ENCODE measurements at regions not wholly inside any gene's neighbourhood (a gene's known extent, or its start where the extent isn't known, plus 50 kb on each side); places are given as distances from the start of the nearest gene placed in this dataset.
A peak's percentile ranks its signal among the peaks of the same experiment; 100 is the strongest.
"Not testable (repeated sequence)": the region's sequence is repeated elsewhere in the genome, so short reads cannot be mapped to it uniquely, and the experiment has no call there.

DNA sequence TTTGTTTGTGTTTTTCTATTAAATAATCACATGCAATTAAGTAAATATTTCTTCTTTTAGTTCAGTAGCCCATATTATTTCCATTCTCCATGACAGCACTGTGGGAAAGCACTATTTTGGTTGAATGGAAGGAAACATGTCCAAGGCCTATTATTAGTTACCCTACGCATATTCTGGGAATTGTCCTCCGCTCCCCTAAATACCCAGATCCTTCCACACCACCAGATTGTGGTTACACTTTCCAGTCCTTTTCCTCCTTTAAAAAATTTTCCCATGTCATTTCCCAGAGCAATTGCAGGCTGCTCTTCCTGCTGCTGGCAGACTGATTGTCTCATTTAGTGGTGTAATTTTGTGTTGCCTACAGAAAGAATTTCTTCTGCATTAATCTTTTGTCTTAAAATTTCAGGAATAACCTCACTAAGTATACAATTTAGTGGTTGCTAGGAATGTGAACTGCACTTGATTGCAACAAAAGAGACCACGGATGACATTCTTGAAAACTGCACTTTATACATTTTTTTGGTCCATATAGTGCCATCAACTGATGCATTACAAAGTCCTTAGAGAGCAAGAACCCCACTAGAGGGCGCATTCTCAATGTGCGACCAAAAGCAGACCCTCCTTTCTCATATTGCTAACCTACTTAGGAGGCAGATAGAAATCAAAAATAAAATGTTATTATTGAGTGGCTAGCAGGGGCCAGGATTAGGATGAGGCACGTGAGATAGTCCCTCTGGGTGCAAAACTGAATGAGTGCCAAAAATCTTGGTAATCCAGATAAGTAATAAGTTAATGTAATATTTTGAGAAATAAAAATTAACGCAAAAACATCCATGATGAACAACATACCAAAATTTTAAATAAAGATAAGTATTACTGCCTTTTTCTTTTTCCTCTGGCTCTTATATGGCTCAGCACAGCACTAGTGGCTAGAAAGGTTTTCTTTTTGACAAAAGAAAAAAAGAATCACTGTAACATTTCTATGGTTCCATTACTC, 98.8 kb upstream of the IQCM start:
- Histone ChIP-seq H3K4me1 (no peaks in the 10 kb centered on the region), H3K27me3 (no peaks in the 10 kb centered on the region), H3K4me3 (no peak overlapping the region), H3K27ac (no peak overlapping the region), H3K36me3 (no peaks in the 10 kb centered on the region), H3K9me3 (no peaks in the 10 kb centered on the region)
- peak; percentile 41 for ATAC-seq
- intact Hi-C loops (cut with DNase I): no loop called here
- no peak for DNase-seq
- TF ChIP-seq, protein P1, sequence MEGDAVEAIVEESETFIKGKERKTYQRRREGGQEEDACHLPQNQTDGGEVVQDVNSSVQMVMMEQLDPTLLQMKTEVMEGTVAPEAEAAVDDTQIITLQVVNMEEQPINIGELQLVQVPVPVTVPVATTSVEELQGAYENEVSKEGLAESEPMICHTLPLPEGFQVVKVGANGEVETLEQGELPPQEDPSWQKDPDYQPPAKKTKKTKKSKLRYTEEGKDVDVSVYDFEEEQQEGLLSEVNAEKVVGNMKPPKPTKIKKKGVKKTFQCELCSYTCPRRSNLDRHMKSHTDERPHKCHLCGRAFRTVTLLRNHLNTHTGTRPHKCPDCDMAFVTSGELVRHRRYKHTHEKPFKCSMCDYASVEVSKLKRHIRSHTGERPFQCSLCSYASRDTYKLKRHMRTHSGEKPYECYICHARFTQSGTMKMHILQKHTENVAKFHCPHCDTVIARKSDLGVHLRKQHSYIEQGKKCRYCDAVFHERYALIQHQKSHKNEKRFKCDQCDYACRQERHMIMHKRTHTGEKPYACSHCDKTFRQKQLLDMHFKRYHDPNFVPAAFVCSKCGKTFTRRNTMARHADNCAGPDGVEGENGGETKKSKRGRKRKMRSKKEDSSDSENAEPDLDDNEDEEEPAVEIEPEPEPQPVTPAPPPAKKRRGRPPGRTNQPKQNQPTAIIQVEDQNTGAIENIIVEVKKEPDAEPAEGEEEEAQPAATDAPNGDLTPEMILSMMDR (IDR thresholded peaks at IDR 0.05): peak; percentile 57

DNA sequence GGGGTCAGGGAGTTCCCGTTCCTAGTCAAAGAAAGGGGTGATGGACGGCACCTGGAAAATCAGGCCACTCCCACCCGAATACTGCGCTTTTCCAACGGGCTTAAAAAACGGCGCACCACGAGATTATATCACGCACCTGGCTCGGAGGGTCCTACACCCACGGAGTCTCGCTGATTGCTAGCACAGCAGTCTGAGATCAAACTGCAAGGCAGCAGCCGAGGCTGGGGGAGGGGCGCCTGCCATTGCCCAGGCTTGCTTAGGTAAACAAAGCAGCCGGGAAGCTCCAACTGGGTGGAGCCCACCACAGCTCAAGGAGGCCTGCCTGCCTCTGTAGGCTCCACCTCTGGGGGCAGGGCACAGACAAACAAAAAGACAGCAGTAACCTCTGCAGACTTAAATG, 100.1 kb upstream of the IQCM start:
- H3K36me3 ChIP-seq; DNase-seq; H3K9me3 ChIP-seq; H3K4me3 ChIP-seq; H3K4me1 ChIP-seq; H3K27me3 ChIP-seq; intact Hi-C loops (cut with DNase I); H3K27ac ChIP-seq; ATAC-seq: not testable (repeated sequence)

GRCh38 chr4:149923736-149924135, 108.1 kb upstream of the IQCM start:
- no peaks in the 10 kb centered on the region for H3K27me3 ChIP-seq
- no peaks in the 10 kb centered on the region for H3K4me1 ChIP-seq
- intact Hi-C loops (cut with DNase I): no loop called here
- no peaks in the 10 kb centered on the region for H3K9me3 ChIP-seq
- ATAC-seq: no peak
- H3K27ac ChIP-seq: no peak overlapping the region
- H3K4me3 ChIP-seq: no peak overlapping the region
- TF ChIP-seq, protein P1 (IDR thresholded peaks at IDR 0.05): no peak
- H3K36me3 ChIP-seq: no peaks in the 10 kb centered on the region
- no peak for DNase-seq

DNA sequence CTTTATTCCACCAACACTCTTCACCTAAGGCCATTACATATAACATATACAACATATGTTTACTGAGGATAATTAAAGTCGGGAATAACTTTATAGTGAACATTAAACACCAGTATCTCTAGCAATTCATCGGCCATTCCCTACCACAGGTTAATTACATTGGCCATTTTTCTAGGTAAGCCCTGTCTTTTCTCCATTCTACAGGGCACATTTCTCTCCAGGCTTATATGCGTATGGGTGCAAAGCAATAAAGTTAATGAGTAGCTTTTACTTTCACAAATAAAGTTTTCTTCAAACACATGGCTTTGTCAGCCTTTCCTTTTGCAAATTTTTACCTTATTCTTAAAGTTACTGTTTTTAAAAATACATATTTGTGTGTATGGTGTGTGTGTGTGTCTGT, 111.9 kb upstream of the IQCM start:
- Histone ChIP-seq H3K36me3 (no peaks in the 10 kb centered on the region), H3K27ac (no peak overlapping the region), H3K27me3 (no peaks in the 10 kb centered on the region), H3K4me1 (no peaks in the 10 kb centered on the region), H3K9me3 (no peaks in the 10 kb centered on the region), H3K4me3 (no peak overlapping the region)
- ATAC-seq (no peak), DNase-seq (no peak)
- TF ChIP-seq, protein P1 (IDR thresholded peaks at IDR 0.05): no peak
- intact Hi-C loops (cut with DNase I): no loop called here

DNA sequence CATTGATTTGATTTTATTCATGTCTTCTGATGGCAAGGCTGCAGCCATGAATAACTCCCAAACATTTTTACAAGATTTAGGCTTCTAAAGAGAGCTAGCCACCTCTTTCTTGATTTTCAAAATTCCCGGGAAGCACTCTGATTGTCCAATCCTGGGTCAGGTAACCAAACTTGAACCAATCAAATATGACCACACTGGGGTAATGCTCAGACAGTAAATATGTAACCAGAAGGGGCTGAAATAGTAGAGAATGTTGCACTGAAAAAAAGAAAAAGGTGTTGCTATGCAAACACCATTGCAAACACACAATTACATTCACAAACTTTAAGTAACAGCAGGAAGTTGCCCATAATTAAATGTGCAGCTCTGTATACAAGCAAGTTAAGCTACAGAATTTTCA, 112.9 kb upstream of the IQCM start:
- no peaks in the 10 kb centered on the region for H3K4me1 ChIP-seq
- no peak overlapping the region for H3K4me3 ChIP-seq
- DNase-seq (no peak), ATAC-seq (no peak)
- no peaks in the 10 kb centered on the region for H3K36me3 ChIP-seq
- H3K27ac ChIP-seq: no peak overlapping the region
- TF ChIP-seq, protein P1 (IDR thresholded peaks at IDR 0.05): no peak
- H3K27me3 ChIP-seq: no peaks in the 10 kb centered on the region
- no peaks in the 10 kb centered on the region for H3K9me3 ChIP-seq
- intact Hi-C loops (cut with DNase I): no loop called here

- TF ChIP-seq, protein P1 (IDR thresholded peaks at IDR 0.05): no peak
- Histone ChIP-seq H3K4me1 (no peaks in the 10 kb centered on the region), H3K4me3 (no peak overlapping the region), H3K27me3 (no peaks in the 10 kb centered on the region), H3K36me3 (no peaks in the 10 kb centered on the region), H3K27ac (no peak overlapping the region), H3K9me3 (no peaks in the 10 kb centered on the region)
- ATAC-seq (no peak), DNase-seq (no peak)
- intact Hi-C loops (cut with DNase I): no loop called here
Observed at GRCh38 chr4:149931431-149931830, 115.8 kb upstream of the IQCM start.
